ENCODE measurements at regions not wholly inside any gene's neighbourhood (a gene's known extent, or its start where the extent isn't known, plus 50 kb on each side); places are given as distances from the start of the nearest gene placed in this dataset.

DNA sequence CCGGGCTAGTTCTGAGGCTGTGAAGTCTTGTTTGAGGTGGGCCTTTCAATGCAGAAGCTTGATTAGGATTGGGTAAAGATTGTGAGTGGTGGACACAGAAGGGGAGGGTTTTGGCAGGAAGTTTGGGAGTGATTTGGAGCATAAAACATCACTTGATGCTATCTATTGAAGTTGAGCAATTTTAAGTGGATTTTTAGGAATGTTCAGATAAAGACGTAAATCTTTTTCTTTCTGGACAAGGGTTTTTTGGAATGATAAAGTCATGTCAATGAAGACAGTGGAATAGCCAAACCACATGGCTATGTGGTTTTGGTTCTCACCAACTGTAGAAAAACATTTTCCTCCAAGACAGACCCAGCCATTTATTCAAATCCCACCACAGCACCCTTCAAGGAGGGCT lies 111.2 kb upstream of the SNX19 start:
- no peaks in the 10 kb centered on the region for H4K20me1 ChIP-seq (ENCODE audit: insufficient read depth, low read length)
- no peaks in the 10 kb centered on the region for H3F3A ChIP-seq (ENCODE audit: insufficient read depth, low read length)
- H3K4me2 ChIP-seq (ENCODE audit: low read length): no peak overlapping the region
- no peak overlapping the region for H3K9ac ChIP-seq (ENCODE audit: low read length)
- H3K9me2 ChIP-seq (ENCODE audit: low read depth, low read length): no peaks in the 10 kb centered on the region
- no peaks in the 10 kb centered on the region for H3K4me1 ChIP-seq (ENCODE audit: insufficient read depth, low read length, severe bottlenecking)
- no peaks in the 10 kb centered on the region for H3K79me2 ChIP-seq (ENCODE audit: insufficient read depth, low read length)
- H3K4me3 ChIP-seq (ENCODE audit: low read depth, low read length, poor library complexity, severe bottlenecking): no peak overlapping the region
- H2AFZ ChIP-seq (ENCODE audit: low read length): no peak overlapping the region
- no peaks in the 10 kb centered on the region for H3K36me3 ChIP-seq (ENCODE audit: insufficient read depth, low read length)
- H3K27me3 ChIP-seq (ENCODE audit: insufficient read depth, low read length): no peaks in the 10 kb centered on the region
- no peaks in the 10 kb centered on the region for H3K9me3 ChIP-seq (ENCODE audit: low read length)
- H3K27ac ChIP-seq (ENCODE audit: low read depth, low read length, poor library complexity, severe bottlenecking): no peak overlapping the region
- TF ChIP-seq, protein P1, sequence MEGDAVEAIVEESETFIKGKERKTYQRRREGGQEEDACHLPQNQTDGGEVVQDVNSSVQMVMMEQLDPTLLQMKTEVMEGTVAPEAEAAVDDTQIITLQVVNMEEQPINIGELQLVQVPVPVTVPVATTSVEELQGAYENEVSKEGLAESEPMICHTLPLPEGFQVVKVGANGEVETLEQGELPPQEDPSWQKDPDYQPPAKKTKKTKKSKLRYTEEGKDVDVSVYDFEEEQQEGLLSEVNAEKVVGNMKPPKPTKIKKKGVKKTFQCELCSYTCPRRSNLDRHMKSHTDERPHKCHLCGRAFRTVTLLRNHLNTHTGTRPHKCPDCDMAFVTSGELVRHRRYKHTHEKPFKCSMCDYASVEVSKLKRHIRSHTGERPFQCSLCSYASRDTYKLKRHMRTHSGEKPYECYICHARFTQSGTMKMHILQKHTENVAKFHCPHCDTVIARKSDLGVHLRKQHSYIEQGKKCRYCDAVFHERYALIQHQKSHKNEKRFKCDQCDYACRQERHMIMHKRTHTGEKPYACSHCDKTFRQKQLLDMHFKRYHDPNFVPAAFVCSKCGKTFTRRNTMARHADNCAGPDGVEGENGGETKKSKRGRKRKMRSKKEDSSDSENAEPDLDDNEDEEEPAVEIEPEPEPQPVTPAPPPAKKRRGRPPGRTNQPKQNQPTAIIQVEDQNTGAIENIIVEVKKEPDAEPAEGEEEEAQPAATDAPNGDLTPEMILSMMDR (IDR thresholded peaks at IDR 0.05; ENCODE audit: low read length): no peak
- no peak for TF ChIP-seq EZH2 (IDR thresholded peaks at IDR 0.05; ENCODE audit: borderline replicate concordance, low read length)

DNA sequence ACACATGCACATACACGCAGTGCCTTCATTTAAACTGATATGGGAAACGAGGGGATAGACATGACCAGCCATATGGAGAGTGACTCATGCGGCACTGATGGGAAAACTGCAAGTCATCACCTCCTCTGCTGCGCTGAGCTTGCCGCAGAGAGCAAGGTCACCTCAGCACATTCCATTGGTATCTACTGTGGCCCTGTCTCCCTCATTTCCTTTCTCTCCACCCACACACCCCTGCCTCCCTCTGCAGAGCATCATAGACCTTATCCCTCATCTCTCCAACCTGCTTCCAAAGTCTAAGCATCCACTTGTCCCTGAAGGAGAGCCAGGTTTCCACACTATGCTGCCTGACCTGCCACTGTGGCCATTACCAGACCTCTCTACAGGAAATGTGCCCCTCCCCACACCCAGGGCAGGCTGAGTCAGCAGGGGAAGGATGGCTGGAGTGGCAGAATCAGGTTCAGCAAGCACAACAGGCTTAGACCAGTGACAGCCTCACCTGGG lies 116.9 kb upstream of the SNX19 start:
- Histone ChIP-seq H3K27me3 (ENCODE audit: insufficient read depth, low read length) (no peaks in the 10 kb centered on the region), H3K36me3 (ENCODE audit: insufficient read depth, low read length) (no peaks in the 10 kb centered on the region), H3K27ac (ENCODE audit: low read depth, low read length, poor library complexity, severe bottlenecking) (no peak overlapping the region), H2AFZ (ENCODE audit: low read length) (no peak overlapping the region), H3K79me2 (ENCODE audit: insufficient read depth, low read length) (no peaks in the 10 kb centered on the region), H3K4me3 (ENCODE audit: low read depth, low read length, poor library complexity, severe bottlenecking) (no peak overlapping the region), H3K9me3 (ENCODE audit: low read length) (no peaks in the 10 kb centered on the region), H3F3A (ENCODE audit: insufficient read depth, low read length) (no peaks in the 10 kb centered on the region), H3K9me2 (ENCODE audit: low read depth, low read length) (no peaks in the 10 kb centered on the region), H3K4me2 (ENCODE audit: low read length) (no peak overlapping the region), H3K4me1 (ENCODE audit: insufficient read depth, low read length, severe bottlenecking) (no peaks in the 10 kb centered on the region), H4K20me1 (ENCODE audit: insufficient read depth, low read length) (no peaks in the 10 kb centered on the region), H3K9ac (ENCODE audit: low read length) (no peak overlapping the region)
- TF ChIP-seq EZH2 (IDR thresholded peaks at IDR 0.05; ENCODE audit: borderline replicate concordance, low read length): no peak
- TF ChIP-seq, protein P1 (IDR thresholded peaks at IDR 0.05; ENCODE audit: low read length): no peak

DNA sequence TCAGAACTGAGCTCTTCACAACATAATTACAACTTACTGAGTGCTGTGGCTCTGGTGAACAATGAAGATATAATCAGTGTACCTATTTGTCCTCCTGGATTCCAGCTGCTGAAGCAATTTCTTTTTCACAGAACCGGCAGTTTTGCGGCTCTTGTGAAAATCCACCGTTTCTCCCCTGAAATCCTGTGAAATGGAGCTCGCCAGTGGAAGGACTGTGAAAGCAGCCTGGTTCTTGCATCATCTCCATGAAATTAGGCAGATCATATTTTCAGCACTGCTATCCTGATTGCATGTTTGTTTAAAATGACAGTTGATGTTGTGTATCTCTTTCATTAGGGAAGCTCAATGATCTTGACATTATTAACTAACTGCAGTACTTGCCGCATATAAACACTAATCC lies 120.2 kb upstream of the SNX19 start:
- Histone ChIP-seq H3K36me3 (ENCODE audit: insufficient read depth, low read length) (no peaks in the 10 kb centered on the region), H3K9me2 (ENCODE audit: low read depth, low read length) (no peaks in the 10 kb centered on the region), H3K4me1 (ENCODE audit: insufficient read depth, low read length, severe bottlenecking) (no peaks in the 10 kb centered on the region), H3K79me2 (ENCODE audit: insufficient read depth, low read length) (no peaks in the 10 kb centered on the region), H2AFZ (ENCODE audit: low read length) (no peak overlapping the region), H3K27me3 (ENCODE audit: insufficient read depth, low read length) (no peaks in the 10 kb centered on the region), H3K9ac (ENCODE audit: low read length) (no peak overlapping the region), H4K20me1 (ENCODE audit: insufficient read depth, low read length) (no peaks in the 10 kb centered on the region), H3K4me2 (ENCODE audit: low read length) (no peak overlapping the region), H3F3A (ENCODE audit: insufficient read depth, low read length) (no peaks in the 10 kb centered on the region), H3K27ac (ENCODE audit: low read depth, low read length, poor library complexity, severe bottlenecking) (no peak overlapping the region), H3K4me3 (ENCODE audit: low read depth, low read length, poor library complexity, severe bottlenecking) (no peak overlapping the region), H3K9me3 (ENCODE audit: low read length) (no peaks in the 10 kb centered on the region)
- TF ChIP-seq, protein P1 (IDR thresholded peaks at IDR 0.05; ENCODE audit: low read length): no peak
- TF ChIP-seq EZH2 (IDR thresholded peaks at IDR 0.05; ENCODE audit: borderline replicate concordance, low read length): no peak

Data from OCI-LY1 (cell line).